Smooth muscle cell (in vitro differentiated cells): ENCODE measurements at regions not wholly inside any gene's neighbourhood (a gene's known extent, or its start where the extent isn't known, plus 50 kb on each side); places are given as distances from the start of the nearest gene placed in this dataset.

ENCODE experiments used
- DNase-seq: peaks from one replicate; lab custom pipeline; 2025; ENCODE audit not compliant: unreplicated experiment; lab: John Stamatoyannopoulos, UW
- H2AFZ ChIP-seq: fragments of 200-600 bp; sonication (generic); 2 replicates; pipeline ENCODE4 v1.6.0; 2016; ENCODE audit warnings: antibody characterized with exemption, low read depth, mild to moderate bottlenecking
- H3F3A ChIP-seq: fragments of 200-600 bp; sonication (generic); 2 replicates; pipeline ENCODE4 v1.6.0; 2017; ENCODE audit warnings: antibody characterized with exemption, low read depth
- H3K27ac ChIP-seq: fragments of 200-600 bp; sonication (generic); 2 replicates; pipeline ENCODE4 v1.5.1; 2016; ENCODE audit warnings: low read depth, mild to moderate bottlenecking
- H3K27me3 ChIP-seq: fragments of 200-600 bp; sonication (generic); 2 replicates; pipeline ENCODE4 v1.6.1; 2016; ENCODE audit warnings: low read depth, mild to moderate bottlenecking
- H3K36me3 ChIP-seq: fragments of 200-600 bp; sonication (generic); 2 replicates; pipeline ENCODE4 v1.5.1; 2016; ENCODE audit warnings: low read depth
- H3K4me1 ChIP-seq: fragments of 200-600 bp; sonication (generic); 2 replicates; pipeline ENCODE4 v1.5.1; 2016; ENCODE audit warnings: low read depth
- H3K4me2 ChIP-seq: fragments of 200-600 bp; sonication (generic); 2 replicates; pipeline ENCODE4 v1.6.0; 2016; ENCODE audit warnings: mild to moderate bottlenecking
- H3K4me3 ChIP-seq: fragments of 200-600 bp; sonication (generic); 2 replicates; pipeline ENCODE4 v1.5.1; 2016; ENCODE audit warnings: mild to moderate bottlenecking
- H3K79me2 ChIP-seq: fragments of 200-600 bp; sonication (generic); 2 replicates; pipeline ENCODE4 v1.6.0; 2016; ENCODE audit warnings: low read depth, mild to moderate bottlenecking
- H3K9ac ChIP-seq: fragments of 200-600 bp; sonication (generic); 2 replicates; pipeline ENCODE4 v1.6.0; 2016; ENCODE audit warnings: low read depth
- H3K9me3 ChIP-seq: fragments of 200-600 bp; sonication (generic); replicated peaks from 2 replicates; pipeline ENCODE4 v1.5.1; 2016; ENCODE audit warnings: low read depth
- H4K20me1 ChIP-seq: fragments of 200-600 bp; sonication (generic); 2 replicates; pipeline ENCODE4 v1.6.0; 2016; ENCODE audit warnings: low read depth
- CTCF ChIP-seq: fragments of 200-600 bp; sonication (generic); IDR thresholded peaks from 2 replicates; pipeline ENCODE4 v1.5.1; 2017; ENCODE audit warnings: borderline replicate concordance, mild to moderate bottlenecking, antibody characterized with exemption; ENCODE audit not compliant: insufficient read depth, poor library complexity, severe bottlenecking
- WGBS: methylation state at CpG from one replicate; pipeline ENCODE4 v1.1.7; 2016; ENCODE audit warnings: low lambda C conversion rate; 5-methylcytosine and 5-hydroxymethylcytosine counted together

GRCh38 chr13:90168953-90169352, 1178.5 kb upstream of the MIR17HG start:
- Histone ChIP-seq H4K20me1 (no peaks in the 10 kb centered on the region), H3K9ac (no peak overlapping the region), H3K27me3 (no peaks in the 10 kb centered on the region), H2AFZ (no peak overlapping the region), H3K9me3 (no peaks in the 10 kb centered on the region), H3K36me3 (no peaks in the 10 kb centered on the region), H3F3A (no peaks in the 10 kb centered on the region), H3K4me2 (no peak overlapping the region), H3K4me3 (no peak overlapping the region), H3K4me1 (no peaks in the 10 kb centered on the region), H3K27ac (no peak overlapping the region), H3K79me2 (no peaks in the 10 kb centered on the region)
- TF ChIP-seq CTCF, result no peak
- DNase-seq, result no peak
- 94% methylated on average over 1 of the region's 1 CpG for WGBS

- H4K20me1 ChIP-seq, result no peaks in the 10 kb centered on the region
- H3K27ac ChIP-seq, result no peak overlapping the region
- 29% methylated on average over 1 of the region's 1 CpG for WGBS
- H3K36me3 ChIP-seq, result no peaks in the 10 kb centered on the region
- no peak overlapping the region for H3K9ac ChIP-seq
- DNase-seq, result no peak
- H3K27me3 ChIP-seq, result no peaks in the 10 kb centered on the region
- no peak overlapping the region for H3K4me2 ChIP-seq
- H3F3A ChIP-seq, result no peaks in the 10 kb centered on the region
- TF ChIP-seq CTCF, result no peak
- no peaks in the 10 kb centered on the region for H3K9me3 ChIP-seq
- no peak overlapping the region for H2AFZ ChIP-seq
- H3K4me3 ChIP-seq, result no peak overlapping the region
- H3K79me2 ChIP-seq, result no peaks in the 10 kb centered on the region
- H3K4me1 ChIP-seq, result no peaks in the 10 kb centered on the region
Observed at GRCh38 chr13:90170208-90170607, 1177.3 kb upstream of the MIR17HG start.

- no peaks in the 10 kb centered on the region for H3K79me2 ChIP-seq
- no peaks in the 10 kb centered on the region for H3K27me3 ChIP-seq
- no peak overlapping the region for H3K4me2 ChIP-seq
- H3K9ac ChIP-seq, result no peak overlapping the region
- no peaks in the 10 kb centered on the region for H3F3A ChIP-seq
- WGBS, result 56% methylated on average over 1 of the region's 1 CpG
- TF ChIP-seq CTCF, result no peak
- H2AFZ ChIP-seq, result no peak overlapping the region
- no peaks in the 10 kb centered on the region for H4K20me1 ChIP-seq
- H3K27ac ChIP-seq, result no peak overlapping the region
- DNase-seq, result no peak
- H3K36me3 ChIP-seq, result no peaks in the 10 kb centered on the region
- H3K4me1 ChIP-seq, result no peaks in the 10 kb centered on the region
- no peaks in the 10 kb centered on the region for H3K9me3 ChIP-seq
- no peak overlapping the region for H3K4me3 ChIP-seq
Observed at GRCh38 chr13:90171649-90172048, 1175.8 kb upstream of the MIR17HG start.

- TF ChIP-seq CTCF, result no peak
- Histone ChIP-seq H3K4me2 (no peak overlapping the region), H4K20me1 (no peaks in the 10 kb centered on the region), H3K36me3 (no peaks in the 10 kb centered on the region), H3F3A (no peaks in the 10 kb centered on the region), H3K27ac (no peak overlapping the region), H3K79me2 (no peaks in the 10 kb centered on the region), H3K9me3 (no peaks in the 10 kb centered on the region), H3K4me1 (no peaks in the 10 kb centered on the region), H2AFZ (no peak overlapping the region), H3K9ac (no peak overlapping the region), H3K4me3 (no peak overlapping the region), H3K27me3 (no peaks in the 10 kb centered on the region)
- 83% methylated on average over 1 of the region's 1 CpG for WGBS
- DNase-seq, result no peak
Observed at GRCh38 chr13:90177512-90177911, 1170.0 kb upstream of the MIR17HG start.
